Inferior parietal cortex (tissue), 1 donor: ENCODE measurements at regions not wholly inside any gene's neighbourhood (a gene's known extent, or its start where the extent isn't known, plus 50 kb on each side); places are given as distances from the start of the nearest gene placed in this dataset.
A peak's percentile ranks its signal among the peaks of the same experiment; 100 is the strongest.
"Not testable (repeated sequence)": the region's sequence is repeated elsewhere in the genome, so short reads cannot be mapped to it uniquely, and the experiment has no call there.

Source experiments
- DNase-seq: peaks from one replicate; pipeline ENCODE4 v3.0.0-alpha.2; 2016; ENCODE audit errors: extremely low spot score

DNA sequence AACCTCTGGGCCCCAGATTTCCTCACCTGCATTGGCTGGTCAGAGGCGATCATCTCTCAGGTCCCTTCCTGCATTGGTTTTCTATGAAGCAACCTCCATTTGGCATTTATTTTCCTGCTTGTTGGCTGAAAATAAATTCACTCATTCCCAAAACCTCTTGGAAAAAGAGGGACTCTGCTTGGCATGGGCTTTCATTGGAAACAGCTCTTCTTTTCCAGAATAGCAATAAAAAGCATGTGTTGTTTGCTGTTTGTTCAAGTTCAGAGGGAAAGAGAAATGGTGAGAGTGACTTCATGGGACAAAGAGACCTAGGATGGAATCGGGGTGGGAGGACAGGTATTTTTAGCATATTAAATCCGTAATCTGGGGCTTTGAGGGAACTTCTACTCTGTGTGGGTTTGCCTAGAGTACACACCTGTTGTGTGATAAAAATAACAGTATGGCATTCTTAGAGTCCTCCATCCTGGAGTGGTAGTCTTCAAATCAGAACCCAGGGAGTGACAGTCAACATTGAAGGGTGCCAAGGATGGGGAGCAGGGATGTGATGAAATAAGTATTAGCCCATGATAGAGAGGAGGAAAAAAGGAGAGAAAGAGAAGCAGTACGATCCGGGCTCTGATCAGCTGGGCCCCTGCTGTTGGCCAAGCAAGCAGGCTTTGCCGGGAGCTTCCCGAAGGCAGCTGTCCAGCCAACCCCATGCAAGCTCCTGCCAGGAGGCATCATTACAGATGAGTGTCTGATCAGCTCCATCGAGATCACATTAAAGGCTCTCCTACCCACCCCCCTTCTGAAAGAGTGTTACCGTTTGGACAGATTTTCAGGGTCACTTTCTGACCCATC, 131.9 kb upstream of the NFIA start:
- DNase-seq = no peak

DNA sequence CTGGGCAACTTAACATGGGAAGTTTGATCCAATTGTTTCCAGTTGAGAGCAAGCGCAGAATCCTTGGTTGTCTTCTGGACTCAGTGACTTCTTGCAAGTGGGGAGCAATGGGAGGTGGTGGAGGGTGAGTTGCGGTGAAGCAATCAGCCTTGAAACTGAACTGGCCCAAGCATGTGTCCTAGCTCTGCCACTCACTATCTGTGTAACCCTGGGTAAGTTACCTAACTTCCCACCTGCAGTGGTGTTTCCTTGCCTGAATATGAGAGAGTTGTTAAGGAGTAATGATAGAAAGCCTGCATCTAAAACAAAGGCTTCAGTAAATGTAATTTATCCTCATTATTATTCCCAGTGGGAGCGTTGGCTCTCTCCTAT, 132.5 kb upstream of the NFIA start:
- DNase-seq = no peak

DNA sequence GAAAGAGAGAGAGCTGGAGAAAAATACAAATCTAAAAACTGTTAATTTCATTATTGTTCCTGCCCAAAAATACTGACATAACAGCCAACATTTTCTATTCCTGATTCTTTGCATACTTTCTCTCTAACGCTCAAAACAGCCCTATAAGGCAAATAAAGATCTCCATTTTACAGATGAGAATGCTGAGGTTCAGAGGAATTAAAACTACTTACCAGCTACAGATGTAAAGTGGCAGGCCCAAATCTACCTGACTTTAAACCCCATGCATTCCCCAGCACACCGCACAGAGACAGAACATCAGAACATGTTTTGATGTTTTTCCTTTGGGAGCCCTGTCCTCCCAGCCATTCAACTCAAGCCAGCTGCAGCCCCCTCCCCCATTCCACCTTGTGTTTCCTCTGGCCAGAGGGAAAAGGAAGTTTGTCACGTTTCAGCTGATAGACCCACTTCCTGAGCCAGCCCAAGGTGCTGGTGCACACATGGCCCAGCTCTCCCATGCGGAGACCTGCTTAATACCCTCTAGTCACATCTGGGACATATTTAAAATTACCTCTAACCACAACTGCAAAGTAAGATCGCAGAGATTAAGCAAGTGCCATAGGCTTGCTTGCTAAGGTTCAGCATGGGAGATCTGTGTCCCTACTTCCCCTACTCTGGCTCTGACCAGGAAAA, 133.1 kb upstream of the NFIA start:
- DNase-seq = no peak

DNA sequence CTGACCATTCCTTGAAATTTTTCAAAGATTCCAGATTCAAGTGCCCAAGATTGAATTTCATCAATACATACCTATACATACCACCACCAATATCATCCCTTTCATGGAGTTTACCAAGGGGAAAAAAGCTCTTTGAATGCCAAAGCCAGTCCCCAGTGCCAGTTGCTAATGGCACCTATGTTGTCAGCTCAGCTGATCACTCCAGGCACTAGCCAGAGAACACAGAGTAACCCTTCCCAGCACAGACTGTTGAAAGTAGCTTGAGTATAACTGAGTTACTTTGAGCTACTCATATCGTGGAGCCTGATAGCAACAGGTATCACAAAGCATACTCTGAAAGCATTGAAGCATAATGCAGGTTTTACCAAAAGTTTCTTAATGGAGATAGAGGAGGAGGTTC, 133.9 kb upstream of the NFIA start:
- no peak for DNase-seq

DNA sequence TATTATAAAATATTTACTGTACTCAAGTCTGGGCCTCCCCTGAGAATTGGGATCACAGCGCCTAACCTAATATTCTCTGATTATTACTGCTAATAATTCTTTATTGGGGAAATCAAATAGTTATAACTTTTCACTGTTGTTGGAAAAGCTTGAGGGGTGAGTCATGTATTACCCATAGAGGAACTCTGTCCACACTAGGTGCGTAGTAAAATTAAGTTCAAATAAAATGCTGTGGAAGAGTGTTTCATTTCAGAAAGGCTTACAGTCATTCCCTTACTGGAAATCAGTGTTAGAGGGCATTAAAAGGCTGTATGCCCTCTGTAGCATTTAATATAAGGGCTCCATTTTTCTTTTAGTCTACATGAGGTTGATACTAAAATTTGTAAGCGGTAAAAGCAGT, 135.0 kb upstream of the NFIA start:
- no peak for DNase-seq

DNA sequence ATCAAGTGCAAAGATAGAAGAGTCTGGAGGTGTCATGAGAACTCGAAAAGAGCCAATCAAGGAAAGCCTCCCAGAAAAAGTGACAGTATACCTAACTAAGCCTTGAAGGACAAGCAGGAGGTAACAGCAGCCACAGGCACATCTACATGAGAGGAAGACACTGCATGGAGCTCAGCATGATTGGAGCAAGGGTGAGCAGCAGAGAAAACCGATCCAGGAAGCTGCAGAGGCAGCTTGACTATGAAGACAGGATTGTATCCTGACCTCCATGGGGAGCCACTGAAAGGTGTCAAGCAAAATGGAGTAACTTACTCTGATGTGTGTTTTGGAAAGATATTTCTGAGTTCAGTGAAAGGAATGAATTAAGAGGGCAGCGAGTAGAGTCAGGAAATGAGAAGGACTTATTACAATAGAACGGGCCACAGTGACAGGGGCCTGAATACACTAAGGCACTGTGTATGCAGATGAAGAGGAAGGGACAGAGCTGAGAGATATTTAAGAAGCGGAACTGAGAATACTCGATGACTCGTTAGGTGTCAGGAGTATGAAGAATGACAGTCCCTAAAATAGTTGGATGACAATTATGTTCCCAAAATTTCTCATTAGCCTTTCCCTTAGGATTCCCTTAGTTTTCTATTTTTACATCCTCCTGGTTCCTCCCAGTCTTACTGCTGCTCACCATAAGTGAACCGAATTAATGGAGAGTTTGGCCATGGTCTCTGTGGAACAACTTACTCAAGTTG, 139.3 kb upstream of the NFIA start:
- DNase-seq = no peak

DNA sequence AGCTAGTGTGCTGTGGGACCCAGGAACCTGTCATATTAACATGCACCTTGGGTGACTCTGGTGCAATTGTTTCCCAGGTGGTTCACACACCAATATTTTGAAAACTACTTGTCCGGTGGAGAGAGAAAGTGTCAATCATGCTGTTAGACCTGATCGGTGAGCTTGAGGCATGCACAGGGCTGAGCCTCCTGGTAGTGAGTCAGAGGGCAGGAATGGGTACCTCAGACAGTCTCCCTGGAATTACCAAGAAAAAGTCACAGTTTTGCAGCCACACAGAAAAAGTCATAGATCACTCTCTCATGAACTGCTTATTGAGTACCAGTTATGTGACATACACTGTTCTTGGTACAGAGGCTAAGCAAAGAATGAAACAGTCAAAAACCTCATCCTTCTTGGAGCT, 140.1 kb upstream of the NFIA start:
- DNase-seq = no peak

DNA sequence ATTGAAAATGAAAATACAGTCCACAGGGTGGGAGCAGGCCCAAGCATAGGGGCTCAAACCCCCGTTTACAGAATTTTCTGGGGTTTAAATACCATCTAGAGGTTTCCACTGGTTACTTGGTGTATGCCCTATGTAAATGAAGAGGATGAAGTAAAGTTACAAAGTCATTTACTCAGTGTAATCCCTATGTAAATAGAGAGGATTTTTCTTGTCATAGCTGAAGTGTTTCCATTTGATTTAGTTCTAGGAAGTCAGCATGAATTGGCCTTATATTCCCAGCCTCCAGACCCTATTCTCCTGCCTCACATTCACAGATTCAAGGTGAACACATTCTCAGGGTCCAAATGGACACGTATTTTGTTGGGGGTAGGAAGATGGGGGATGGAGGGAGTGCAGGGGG, 141.7 kb upstream of the NFIA start:
- not testable (repeated sequence) for DNase-seq

DNA sequence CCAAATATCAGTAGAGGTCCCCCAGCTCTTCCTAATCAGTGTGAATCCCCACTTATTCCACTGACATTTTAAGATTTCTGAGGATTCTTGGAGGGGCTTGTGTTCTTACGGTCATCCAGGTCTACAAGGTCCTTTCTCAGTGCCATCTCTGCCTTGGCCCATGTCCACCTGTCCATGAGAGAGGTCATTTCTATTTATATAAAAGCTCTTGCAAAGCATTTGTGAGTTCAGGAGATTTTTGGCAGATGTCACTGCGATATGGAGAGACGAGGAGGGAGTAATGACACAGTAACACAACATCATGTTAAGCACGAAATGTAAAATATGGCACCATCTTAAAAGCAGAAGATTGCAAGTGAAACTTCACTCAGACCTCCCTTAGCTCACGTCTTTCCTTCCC, 144.6 kb upstream of the NFIA start:
- DNase-seq = no peak

DNA sequence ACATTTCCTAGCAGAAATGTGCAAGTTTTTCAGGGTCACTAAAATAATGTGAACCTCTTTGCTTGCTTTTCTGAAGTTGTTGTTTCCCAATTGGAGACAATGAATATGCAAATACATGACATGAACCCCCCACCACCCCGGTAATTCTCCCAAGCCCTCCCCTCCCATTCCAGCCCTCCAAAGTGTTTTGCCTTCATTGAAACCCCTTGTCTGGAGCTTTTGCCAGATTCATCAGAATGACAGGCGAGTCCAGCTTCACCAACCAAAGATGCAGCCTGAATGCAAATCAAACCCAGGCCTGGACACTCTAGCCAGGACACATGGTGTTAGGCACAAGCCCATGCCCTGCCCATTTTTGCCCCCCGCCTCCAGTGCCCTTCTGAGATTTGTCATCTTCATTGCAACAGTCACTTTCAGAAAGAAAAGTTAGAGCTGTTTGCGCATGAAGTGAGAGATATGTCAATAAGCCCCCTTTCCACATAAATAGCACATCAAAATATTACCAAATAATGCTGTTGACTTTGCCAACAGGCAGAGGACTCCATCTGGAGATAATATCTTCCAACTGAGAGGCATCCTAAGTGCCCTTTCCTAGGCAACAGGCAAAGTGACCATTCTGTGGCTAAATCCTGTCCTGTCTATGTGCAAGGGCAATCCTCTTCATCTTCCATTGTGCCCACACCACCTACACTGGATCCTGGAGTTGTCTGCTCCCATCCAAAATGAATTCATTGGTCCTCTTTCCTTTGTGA, 145.6 kb upstream of the NFIA start:
- no peak for DNase-seq

DNA sequence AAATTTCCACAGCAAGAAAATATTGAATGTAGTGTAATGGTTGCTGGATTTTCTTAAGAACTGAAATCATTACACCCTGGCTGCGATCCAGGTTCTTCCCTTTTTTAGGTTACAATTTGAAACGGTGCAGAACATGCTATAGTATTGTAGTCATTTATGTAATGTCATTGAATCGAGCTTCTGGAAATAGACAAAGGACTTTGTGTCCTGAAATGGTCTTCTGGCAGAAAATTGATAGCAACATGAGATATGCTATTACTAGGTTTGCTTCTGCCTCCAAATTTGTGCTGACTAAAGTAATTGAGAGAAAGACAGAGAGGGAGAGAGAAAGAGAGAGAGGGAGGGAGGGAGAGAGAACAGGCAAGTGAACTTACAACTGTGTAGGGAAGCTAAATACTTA, 146.2 kb upstream of the NFIA start:
- peak; percentile 49 for DNase-seq

DNA sequence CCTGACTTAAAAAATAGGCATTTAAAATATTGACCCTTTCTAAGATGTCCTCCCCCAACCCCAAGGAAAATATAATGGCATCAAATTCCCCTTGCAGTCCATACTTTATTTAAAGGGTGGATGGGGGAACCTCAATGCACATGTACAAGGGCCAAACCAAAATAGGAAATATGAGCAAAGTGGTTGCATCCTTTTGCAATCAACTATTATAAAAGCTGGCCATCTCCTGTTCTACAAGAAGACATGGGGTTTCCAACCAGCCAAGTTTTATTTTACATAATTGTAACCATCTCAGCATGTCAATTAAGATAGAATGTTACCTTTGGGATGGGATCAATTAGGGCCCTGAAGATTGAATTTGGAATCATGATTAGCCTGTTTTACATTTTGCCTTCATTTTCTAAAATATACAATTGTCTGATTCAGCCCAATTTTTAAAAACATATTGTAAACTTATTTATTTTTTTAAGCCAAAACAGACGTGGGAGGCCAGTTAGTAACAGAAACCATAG, 146.7 kb upstream of the NFIA start:
- no peak for DNase-seq

DNA sequence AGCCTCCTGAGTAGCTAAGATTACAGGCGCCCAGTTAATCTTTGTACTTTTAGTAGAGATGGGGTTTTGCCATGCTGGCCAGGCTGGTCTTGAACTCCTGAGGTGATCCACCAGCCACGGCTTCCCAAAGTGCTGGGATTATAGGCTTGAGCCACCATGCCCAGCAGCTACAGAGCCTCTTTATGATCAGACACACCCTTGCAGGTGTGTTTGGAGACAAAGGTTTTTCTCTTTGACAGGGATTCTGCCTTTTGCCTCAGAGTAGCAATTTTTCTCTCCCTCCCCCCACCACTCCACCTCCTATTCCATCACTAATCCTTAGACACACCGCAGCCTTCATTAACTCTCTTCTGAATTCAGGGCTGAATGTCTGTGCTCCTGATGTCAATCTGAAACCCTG, 152.2 kb upstream of the NFIA start:
- no peak for DNase-seq

DNA sequence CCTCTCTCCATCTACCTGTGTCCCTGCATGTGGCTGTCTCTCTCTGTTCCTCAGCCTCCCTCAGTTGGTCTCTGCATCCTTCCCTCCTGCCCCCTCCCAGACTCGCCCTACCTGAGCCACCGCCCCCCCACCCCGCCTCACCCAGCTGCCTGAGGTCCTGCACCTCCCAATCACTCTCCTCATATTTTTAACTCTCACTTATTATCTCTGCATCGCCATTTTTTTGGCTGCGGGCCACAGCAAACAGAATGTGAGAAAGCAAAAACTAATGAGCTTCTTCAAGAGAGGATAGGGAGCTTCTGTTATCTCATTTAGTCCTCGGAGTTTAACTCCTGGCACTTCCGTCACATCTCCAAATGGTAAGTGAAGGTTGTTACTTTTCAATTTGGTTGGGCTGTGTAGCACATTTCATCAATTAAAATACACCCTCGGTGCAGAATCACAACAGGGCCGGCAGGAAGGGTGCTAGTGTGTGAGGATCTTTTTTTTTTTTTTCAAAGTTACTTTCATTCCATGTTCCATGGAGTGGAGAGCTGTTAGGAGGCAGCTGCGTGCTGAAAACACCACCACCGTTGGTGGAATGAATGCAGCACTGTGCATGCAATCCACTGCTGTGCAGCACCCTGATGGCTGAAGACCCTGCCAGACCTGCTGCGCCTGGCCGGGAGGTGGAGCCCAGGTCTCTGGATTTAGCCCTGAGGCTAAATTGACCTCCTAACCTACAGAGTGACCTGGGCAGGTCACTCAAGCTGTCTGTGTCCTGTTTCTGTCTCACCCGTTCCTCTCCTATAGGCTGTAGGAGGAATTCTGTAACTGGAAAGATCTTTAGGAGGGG, 157.2 kb upstream of the NFIA start:
- DNase-seq = no peak

DNA sequence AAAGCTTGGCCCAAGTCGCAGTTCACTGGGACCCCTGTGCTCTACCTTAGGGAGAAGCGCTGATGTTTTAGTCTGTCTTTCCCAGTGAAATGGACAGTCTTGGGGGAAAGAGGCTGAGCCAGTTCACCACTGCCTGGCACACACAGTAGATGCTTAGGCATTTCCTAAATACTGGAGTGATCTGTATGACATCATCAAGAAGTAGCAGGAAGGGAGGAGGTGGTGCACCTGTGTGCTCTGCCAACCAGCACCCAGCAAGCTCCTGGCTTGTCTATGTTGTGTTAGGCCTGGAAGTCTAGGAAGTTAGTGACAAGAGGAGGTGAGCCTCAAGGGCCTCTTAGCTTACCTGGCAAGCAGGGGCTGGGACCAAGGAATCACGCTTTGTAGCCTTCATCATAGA, 158.2 kb upstream of the NFIA start:
- no peak for DNase-seq

DNA sequence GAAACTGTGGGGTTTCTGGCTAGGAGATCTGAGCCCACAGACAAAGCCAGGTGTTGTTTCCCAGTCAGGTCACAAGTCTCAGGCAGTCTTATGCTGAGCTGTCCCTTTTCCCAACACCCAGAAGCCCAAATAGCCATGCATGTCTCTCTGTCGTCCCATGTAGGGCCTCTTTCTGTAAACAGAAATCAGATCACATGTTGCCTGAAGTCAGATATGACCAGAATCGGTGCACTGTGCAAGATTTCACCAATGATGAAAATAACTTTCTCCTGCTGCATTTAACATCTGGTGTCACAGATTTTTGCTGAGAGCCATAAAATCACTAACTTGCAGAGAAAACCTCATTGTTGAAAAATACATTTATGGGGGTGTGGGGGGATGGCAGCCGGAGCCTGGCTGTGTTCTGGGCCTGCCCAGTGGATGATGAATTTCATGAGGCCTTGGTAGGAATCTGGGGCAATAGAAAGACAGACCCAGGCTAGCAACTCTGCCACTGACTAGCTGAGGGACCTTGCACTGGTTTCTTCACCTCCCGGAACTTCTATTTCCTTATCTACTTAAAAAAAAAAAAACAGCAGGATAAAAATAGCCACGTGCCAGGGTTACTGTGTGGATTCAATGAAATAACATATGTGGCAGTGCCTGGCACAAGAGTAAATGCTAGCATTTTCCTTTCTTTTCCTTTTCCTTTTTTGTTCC, 158.8 kb upstream of the NFIA start:
- DNase-seq = no peak

DNA sequence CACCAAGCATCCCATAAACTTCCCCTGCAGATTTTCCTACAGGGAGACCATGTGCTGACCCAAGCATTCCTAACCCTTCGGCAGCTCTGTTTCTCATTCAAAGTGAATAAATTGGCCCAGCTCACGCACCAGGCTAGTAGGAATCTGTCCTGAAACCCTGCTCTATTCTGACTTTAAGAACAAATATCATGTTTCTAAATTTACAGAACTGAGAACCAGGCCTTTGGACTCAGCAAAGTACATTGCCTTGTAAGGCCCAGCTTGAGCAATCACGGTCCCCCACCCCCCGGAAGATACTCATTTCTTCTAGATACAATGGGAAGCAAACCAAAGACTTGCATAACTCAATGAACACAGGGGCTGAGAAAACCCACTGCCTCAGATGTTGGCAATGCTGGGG, 160.1 kb upstream of the NFIA start:
- DNase-seq = no peak

DNA sequence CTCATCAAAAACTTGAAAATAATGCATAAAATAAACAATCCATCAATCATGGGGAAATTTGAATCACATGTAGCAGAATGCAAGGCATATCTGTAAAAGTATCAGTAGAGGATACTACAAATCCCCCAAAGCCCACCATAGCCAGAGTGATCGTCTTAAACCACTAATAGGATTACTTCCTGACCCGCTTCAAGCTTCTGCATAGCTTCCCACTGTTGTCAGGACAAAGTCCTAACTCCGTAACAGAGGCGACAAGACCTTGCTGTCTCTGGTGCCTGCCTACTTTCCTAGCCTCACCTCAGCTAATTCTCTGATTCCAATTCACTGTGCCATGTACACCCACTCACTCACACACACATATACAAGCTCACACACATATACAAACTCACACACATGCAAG, 161.2 kb upstream of the NFIA start:
- no peak for DNase-seq

DNA sequence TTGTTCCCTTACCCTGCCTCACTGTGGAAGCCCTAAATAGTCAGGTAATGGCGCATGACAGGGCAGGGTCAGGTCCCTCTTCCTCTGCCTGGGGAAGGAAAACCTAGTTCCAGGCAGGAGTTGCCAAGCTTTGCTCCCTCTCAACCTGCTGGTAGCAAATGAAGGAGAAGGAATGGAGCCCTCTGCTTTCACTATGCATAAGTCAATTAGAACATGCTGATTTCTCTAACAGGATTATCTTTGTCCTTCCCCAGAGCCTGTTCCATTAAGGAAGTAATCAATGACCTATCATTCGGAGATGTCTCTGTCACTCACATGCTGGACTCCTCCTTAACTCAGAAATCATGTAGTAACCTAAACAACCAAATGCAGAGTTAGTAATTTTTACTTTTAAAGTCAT, 161.8 kb upstream of the NFIA start:
- no peak for DNase-seq

DNA sequence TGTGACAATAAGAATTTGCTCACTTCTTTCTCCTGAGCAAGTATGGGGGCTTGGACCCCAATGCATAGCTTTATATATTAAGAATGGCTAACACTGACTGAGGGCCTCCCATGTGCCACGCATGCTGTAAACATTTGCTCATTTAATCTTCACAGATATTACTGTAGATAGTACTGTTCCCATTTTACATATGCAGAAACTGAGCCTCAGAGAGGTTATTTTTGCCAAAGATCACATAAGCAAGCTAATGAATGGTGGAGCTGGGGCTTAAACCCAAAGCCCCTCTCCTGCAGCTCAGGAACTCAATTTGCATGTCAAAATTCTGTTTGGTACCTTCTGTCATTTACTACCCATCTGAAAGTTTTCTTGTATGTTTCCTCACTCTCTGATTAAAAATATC, 163.5 kb upstream of the NFIA start:
- no peak for DNase-seq
